ENCODE measurements at regions not wholly inside any gene's neighbourhood (a gene's known extent, or its start where the extent isn't known, plus 50 kb on each side); places are given as distances from the start of the nearest gene placed in this dataset.

- Histone ChIP-seq H3K79me2 (ENCODE audit: insufficient read depth, low read length) (no peaks in the 10 kb centered on the region), H3F3A (ENCODE audit: insufficient read depth) (no peaks in the 10 kb centered on the region), H4K20me1 (ENCODE audit: low read depth, low read length) (no peaks in the 10 kb centered on the region), H2AFZ (ENCODE audit: low read depth, low read length, severe bottlenecking) (no peak overlapping the region), H3K27me3 (ENCODE audit: low read length) (no peaks in the 10 kb centered on the region; the same call in 1 of the 2 replicates), H3K27ac (ENCODE audit: low read depth, low read length) (no peak overlapping the region), H3K4me2 (ENCODE audit: low read depth, low read length, poor library complexity, severe bottlenecking) (no peak overlapping the region), H3K9me3 (ENCODE audit: insufficient read depth, low read length) (no peaks in the 10 kb centered on the region), H3K36me3 (ENCODE audit: low read length) (no peaks in the 10 kb centered on the region), H3K4me3 (ENCODE audit: insufficient read depth, low read length, poor library complexity, severe bottlenecking) (no peak overlapping the region), H3K9me2 (replicated peaks; ENCODE audit: insufficient read depth, low read length) (no peaks in the 10 kb centered on the region), H3K9ac (ENCODE audit: low read length) (no peak overlapping the region)
- TF ChIP-seq, protein P1, sequence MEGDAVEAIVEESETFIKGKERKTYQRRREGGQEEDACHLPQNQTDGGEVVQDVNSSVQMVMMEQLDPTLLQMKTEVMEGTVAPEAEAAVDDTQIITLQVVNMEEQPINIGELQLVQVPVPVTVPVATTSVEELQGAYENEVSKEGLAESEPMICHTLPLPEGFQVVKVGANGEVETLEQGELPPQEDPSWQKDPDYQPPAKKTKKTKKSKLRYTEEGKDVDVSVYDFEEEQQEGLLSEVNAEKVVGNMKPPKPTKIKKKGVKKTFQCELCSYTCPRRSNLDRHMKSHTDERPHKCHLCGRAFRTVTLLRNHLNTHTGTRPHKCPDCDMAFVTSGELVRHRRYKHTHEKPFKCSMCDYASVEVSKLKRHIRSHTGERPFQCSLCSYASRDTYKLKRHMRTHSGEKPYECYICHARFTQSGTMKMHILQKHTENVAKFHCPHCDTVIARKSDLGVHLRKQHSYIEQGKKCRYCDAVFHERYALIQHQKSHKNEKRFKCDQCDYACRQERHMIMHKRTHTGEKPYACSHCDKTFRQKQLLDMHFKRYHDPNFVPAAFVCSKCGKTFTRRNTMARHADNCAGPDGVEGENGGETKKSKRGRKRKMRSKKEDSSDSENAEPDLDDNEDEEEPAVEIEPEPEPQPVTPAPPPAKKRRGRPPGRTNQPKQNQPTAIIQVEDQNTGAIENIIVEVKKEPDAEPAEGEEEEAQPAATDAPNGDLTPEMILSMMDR (IDR thresholded peaks at IDR 0.05; ENCODE audit: insufficient read depth, low read length, poor library complexity, severe bottlenecking), result no peak
- no peak for TF ChIP-seq EZH2phosphoT487 (conservative IDR thresholded peaks at IDR 0.05; ENCODE audit: low read length)
These were observed 92.1 kb upstream of the ATP8B1 start for GRCh38 chr18:57895182-57895581.

GRCh38 chr18:57891707-57892391, 88.7 kb upstream of the ATP8B1 start:
- no peaks in the 10 kb centered on the region for H3F3A ChIP-seq (ENCODE audit: insufficient read depth)
- TF ChIP-seq, protein P1 (IDR thresholded peaks at IDR 0.05; ENCODE audit: insufficient read depth, low read length, poor library complexity, severe bottlenecking), result no peak
- TF ChIP-seq EZH2phosphoT487 (conservative IDR thresholded peaks at IDR 0.05; ENCODE audit: low read length), result no peak
- H3K4me2 ChIP-seq (ENCODE audit: low read depth, low read length, poor library complexity, severe bottlenecking), result no peak overlapping the region
- H3K27me3 ChIP-seq (ENCODE audit: low read length), result peaks cover 7% of the 10 kb centered on the region; the same call in 1 of the 2 replicates
- H4K20me1 ChIP-seq (ENCODE audit: low read depth, low read length), result no peaks in the 10 kb centered on the region
- no peaks in the 10 kb centered on the region for H3K36me3 ChIP-seq (ENCODE audit: low read length)
- peaks cover 18% of the 10 kb centered on the region for H3K9me3 ChIP-seq (ENCODE audit: insufficient read depth, low read length)
- no peak overlapping the region for H3K9ac ChIP-seq (ENCODE audit: low read length)
- no peak overlapping the region for H2AFZ ChIP-seq (ENCODE audit: low read depth, low read length, severe bottlenecking)
- H3K79me2 ChIP-seq (ENCODE audit: insufficient read depth, low read length), result no peaks in the 10 kb centered on the region
- H3K9me2 ChIP-seq (replicated peaks; ENCODE audit: insufficient read depth, low read length), result no peaks in the 10 kb centered on the region
- no peak overlapping the region for H3K27ac ChIP-seq (ENCODE audit: low read depth, low read length)
- H3K4me3 ChIP-seq (ENCODE audit: insufficient read depth, low read length, poor library complexity, severe bottlenecking), result no peak overlapping the region

DNA sequence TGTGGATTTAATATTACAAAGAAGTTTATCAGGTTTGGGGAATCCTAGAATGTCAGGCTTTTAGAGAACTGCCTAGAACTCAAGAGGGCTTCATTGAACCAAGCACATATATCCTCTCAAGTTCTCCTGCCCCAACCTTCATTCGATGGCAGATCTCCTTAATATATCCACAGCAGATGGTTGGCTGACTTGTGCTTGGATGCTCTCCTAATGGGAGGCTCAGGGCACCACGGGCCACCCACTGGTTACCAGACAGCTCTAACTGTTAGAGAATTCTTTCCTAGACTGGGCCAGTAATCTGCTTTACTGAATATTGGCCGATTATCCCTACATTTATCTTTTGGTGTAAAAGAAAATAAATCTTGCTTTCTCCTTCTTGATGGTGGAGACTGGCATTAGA, 87.2 kb upstream of the ATP8B1 start:
- H3K36me3 ChIP-seq (ENCODE audit: low read length), result no peaks in the 10 kb centered on the region
- no peaks in the 10 kb centered on the region for H4K20me1 ChIP-seq (ENCODE audit: low read depth, low read length)
- no peak overlapping the region for H2AFZ ChIP-seq (ENCODE audit: low read depth, low read length, severe bottlenecking)
- H3K27me3 ChIP-seq (ENCODE audit: low read length), result peaks cover 7% of the 10 kb centered on the region; the same call in 1 of the 2 replicates
- peaks cover 18% of the 10 kb centered on the region for H3K9me3 ChIP-seq (ENCODE audit: insufficient read depth, low read length)
- H3K9ac ChIP-seq (ENCODE audit: low read length), result no peak overlapping the region
- no peak overlapping the region for H3K4me2 ChIP-seq (ENCODE audit: low read depth, low read length, poor library complexity, severe bottlenecking)
- H3F3A ChIP-seq (ENCODE audit: insufficient read depth), result no peaks in the 10 kb centered on the region
- H3K27ac ChIP-seq (ENCODE audit: low read depth, low read length), result no peak overlapping the region
- TF ChIP-seq, protein P1 (IDR thresholded peaks at IDR 0.05; ENCODE audit: insufficient read depth, low read length, poor library complexity, severe bottlenecking), result no peak
- TF ChIP-seq EZH2phosphoT487 (conservative IDR thresholded peaks at IDR 0.05; ENCODE audit: low read length), result no peak
- H3K4me3 ChIP-seq (ENCODE audit: insufficient read depth, low read length, poor library complexity, severe bottlenecking), result no peak overlapping the region
- no peaks in the 10 kb centered on the region for H3K9me2 ChIP-seq (replicated peaks; ENCODE audit: insufficient read depth, low read length)
- no peaks in the 10 kb centered on the region for H3K79me2 ChIP-seq (ENCODE audit: insufficient read depth, low read length)
